Nephron progenitor cell (in vitro differentiated cells): ENCODE measurements at regions not wholly inside any gene's neighbourhood (a gene's known extent, or its start where the extent isn't known, plus 50 kb on each side); places are given as distances from the start of the nearest gene placed in this dataset.

ENCODE experiments used
- DNase-seq: peaks from one replicate; pipeline ENCODE4 v3.0.0; 2021
- H3K27ac Mint-ChIP-seq: 2 replicates; pipeline ENCODE4 v1.8.0; 2021; ENCODE audit warnings: mild to moderate bottlenecking, moderate library complexity, mixed read lengths
- H3K27me3 Mint-ChIP-seq: 2 replicates; pipeline ENCODE4 v1.8.0; 2021; ENCODE audit warnings: mild to moderate bottlenecking, low read depth, mixed read lengths; ENCODE audit not compliant: poor library complexity
- H3K36me3 Mint-ChIP-seq: 2 replicates; pipeline ENCODE4 v1.8.0; 2021; ENCODE audit warnings: low read depth, mixed read lengths
- H3K4me1 Mint-ChIP-seq: 2 replicates; pipeline ENCODE4 v1.8.0; 2021; ENCODE audit warnings: mixed read lengths
- H3K4me3 Mint-ChIP-seq: 2 replicates; pipeline ENCODE4 v1.8.0; 2021; ENCODE audit warnings: mild to moderate bottlenecking, moderate library complexity, mixed read lengths
- H3K9me3 Mint-ChIP-seq: 2 replicates; pipeline ENCODE4 v1.8.0; 2021; ENCODE audit warnings: mild to moderate bottlenecking, moderate library complexity, mixed read lengths
- CTCF ChIP-seq: fragments of 200-600 bp; sonication (generic); IDR thresholded peaks from 2 replicates; pipeline ENCODE4 v1.5.0; 2021; ENCODE audit warnings: antibody characterized with exemption

DNA sequence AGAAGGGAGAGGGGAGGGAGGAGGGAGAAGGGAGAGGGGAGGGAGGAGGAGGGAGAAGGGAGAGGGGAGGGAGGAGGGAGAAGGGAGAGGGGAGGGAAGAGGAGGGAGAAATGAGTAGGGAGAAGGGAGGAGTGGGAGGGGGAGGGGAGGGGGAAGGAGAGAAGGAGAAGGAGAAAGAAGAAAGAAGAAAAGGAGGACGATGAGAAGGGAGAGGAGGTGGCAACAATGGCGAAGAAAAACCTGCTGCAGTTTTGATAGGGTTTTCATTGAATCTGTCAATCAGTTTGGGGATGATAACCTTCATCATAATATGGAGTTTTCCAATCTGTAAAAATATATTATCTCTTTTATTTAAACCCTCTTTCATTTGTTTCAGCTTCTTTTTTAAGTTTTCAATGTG, 185.2 kb downstream of the ADAM29 start:
- Mint-ChIP-seq H3K36me3 (no peaks in the 10 kb centered on the region), H3K27ac (no peak overlapping the region), H3K27me3 (no peaks in the 10 kb centered on the region), H3K4me3 (no peak overlapping the region), H3K9me3 (no peaks in the 10 kb centered on the region), H3K4me1 (no peaks in the 10 kb centered on the region)
- no peak for DNase-seq
- no peak for TF ChIP-seq CTCF

DNA sequence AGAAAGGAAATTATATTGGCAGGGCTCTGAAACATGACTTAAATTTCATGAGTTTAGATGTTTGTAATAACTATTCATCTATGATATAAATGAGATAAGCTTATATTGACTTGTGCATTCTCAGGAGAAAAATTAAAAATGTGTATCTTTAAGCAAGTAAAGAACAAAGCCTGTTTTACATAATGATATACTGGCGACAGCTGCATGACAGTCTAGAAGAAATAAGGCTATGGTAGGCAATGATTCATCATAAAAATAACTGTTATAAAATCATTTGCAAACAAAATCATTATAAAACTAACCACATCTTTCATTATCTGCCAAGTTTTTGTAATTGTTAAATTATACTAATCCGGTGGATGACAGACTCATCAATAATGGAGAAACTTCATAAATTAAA, 188.1 kb downstream of the ADAM29 start:
- Mint-ChIP-seq H3K27ac (no peak overlapping the region), H3K27me3 (no peaks in the 10 kb centered on the region), H3K4me3 (no peak overlapping the region), H3K9me3 (peaks cover 17% of the 10 kb centered on the region), H3K36me3 (no peaks in the 10 kb centered on the region), H3K4me1 (no peaks in the 10 kb centered on the region)
- DNase-seq: no peak
- TF ChIP-seq CTCF: no peak

DNA sequence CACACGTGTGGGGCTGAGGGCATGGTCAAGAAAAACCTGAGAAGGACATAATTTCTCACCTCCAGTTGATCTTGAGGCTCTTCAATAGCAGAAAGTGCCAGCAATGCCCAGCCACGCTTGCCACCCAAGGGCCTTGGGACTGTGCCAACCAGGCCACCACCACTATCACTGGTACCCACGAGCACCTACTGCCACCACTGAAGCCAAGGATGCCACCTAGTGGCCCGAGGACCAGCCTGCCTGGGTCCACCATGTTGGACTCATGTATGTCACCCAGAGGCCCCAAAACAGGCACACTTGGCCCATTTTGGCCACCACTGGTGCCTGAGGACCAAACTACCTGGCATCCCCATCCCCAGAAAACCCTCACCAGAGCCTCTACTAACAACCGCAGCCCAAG, 191.8 kb downstream of the ADAM29 start:
- Mint-ChIP-seq H3K36me3 (no peaks in the 10 kb centered on the region), H3K9me3 (peaks cover 27% of the 10 kb centered on the region), H3K27me3 (no peaks in the 10 kb centered on the region), H3K27ac (no peak overlapping the region), H3K4me3 (no peak overlapping the region), H3K4me1 (no peaks in the 10 kb centered on the region)
- no peak for TF ChIP-seq CTCF
- no peak for DNase-seq

DNA sequence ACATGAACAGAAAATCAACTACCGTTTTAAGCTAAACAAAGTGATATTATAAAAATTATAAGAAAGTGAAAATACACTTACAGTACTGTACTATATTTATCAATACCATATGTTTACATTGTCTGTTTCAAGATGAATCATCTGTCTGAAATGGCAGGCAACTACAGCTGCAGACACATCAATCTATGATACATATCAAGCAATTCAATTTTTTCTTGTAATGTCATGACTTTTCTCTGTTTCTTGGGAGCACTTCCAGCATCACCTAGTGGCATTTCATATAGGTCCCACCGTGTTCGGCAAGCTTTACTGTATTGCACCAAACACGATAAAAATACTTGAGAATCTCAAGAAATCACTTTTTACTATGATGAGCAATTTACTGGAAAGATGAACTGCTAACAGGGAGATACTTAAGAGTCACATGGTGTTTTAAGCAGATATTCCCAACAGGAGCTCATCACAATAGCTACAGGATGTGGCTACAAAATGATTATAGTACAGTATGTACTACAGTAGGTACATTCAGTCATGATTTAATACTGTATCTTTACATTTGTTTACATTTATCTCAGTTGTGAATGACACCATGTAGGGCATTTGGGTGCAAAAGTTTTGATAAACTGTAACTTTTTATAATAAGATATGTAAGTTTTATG, 207.4 kb downstream of the ADAM29 start:
- Mint-ChIP-seq H3K27me3 (no peaks in the 10 kb centered on the region), H3K4me3 (no peak overlapping the region), H3K36me3 (no peaks in the 10 kb centered on the region), H3K9me3 (peaks cover 42% of the 10 kb centered on the region), H3K4me1 (no peaks in the 10 kb centered on the region), H3K27ac (no peak overlapping the region)
- no peak for TF ChIP-seq CTCF
- DNase-seq: no peak

DNA sequence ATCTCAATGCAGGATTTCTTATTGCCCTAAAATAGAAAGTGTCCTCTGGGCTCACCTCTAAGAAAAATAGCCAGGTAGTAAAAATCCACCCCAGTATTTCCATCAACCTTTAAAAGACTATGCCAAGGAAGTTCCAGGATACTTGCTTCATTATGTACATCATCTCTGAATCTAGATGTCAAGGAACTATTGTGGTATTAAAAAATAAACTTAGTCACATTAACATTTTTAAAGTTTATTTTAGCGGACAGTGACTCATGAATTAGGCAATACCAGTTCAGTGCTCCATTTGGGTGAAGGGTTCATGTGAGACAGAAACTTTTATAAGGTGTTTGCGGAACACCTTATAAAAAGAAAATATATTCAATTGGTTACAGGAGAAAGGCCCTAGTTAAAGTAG, 209.2 kb downstream of the ADAM29 start:
- no peaks in the 10 kb centered on the region for H3K27me3 Mint-ChIP-seq
- H3K4me3 Mint-ChIP-seq: no peak overlapping the region
- DNase-seq: no peak
- H3K4me1 Mint-ChIP-seq: no peaks in the 10 kb centered on the region
- TF ChIP-seq CTCF: no peak
- H3K36me3 Mint-ChIP-seq: no peaks in the 10 kb centered on the region
- H3K9me3 Mint-ChIP-seq: peaks cover 24% of the 10 kb centered on the region
- no peak overlapping the region for H3K27ac Mint-ChIP-seq

- no peak for TF ChIP-seq CTCF
- Mint-ChIP-seq H3K27ac (no peak overlapping the region), H3K4me1 (no peaks in the 10 kb centered on the region), H3K9me3 (peaks cover under 1% of the 10 kb centered on the region), H3K4me3 (no peak overlapping the region), H3K27me3 (no peaks in the 10 kb centered on the region), H3K36me3 (no peaks in the 10 kb centered on the region)
- DNase-seq: no peak
These were observed 211.6 kb downstream of the ADAM29 start for GRCh38 chr4:175129797-175130196.
